VCaP (cell line): ENCODE measurements at regions not wholly inside any gene's neighbourhood (a gene's known extent, or its start where the extent isn't known, plus 50 kb on each side); places are given as distances from the start of the nearest gene placed in this dataset.

Experiments
- H3K27ac ChIP-seq: fragments of 450-650 bp; 2 replicates; pipeline ENCODE4 v1.5.1; 2017
- TF ChIP-seq, protein P1 (sequence below): fragments of 450-650 bp; conservative IDR thresholded peaks from 2 replicates; pipeline ENCODE4 v1.5.1; 2017; ENCODE audit warnings: mild to moderate bottlenecking, moderate library complexity

DNA sequence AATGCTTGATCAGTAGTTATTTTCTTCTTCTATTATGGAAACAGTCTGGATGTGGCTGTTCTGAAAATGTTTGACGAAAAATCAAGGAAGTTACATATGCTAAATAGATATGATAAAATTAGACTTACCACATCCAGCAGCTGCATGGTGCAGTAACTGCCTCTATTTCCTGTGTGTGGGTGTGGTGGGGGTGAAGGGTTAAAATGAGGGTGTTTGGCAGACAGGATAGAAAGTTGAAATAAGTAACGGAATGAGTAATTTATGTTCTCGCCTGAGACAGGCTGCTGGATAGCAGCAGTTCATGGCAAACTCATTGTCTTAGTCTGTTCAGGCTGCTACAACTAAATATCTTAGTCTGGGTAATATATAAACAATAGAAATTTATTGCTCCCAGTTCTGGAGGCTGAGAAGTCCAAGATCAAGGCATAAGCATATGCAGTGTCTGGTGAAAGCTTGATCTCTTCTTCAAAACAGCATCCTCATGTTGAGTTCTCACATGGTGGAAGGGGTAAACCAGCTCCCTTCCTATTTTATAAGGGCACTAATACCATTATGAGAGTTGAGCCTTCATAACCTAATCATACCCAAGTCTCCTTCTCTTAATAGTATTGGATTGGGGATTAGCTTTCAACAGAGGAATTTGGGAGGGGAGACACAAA is 1248.9 kb downstream of the SLITRK5 start:
- no peak overlapping the region for H3K27ac ChIP-seq
- TF ChIP-seq, protein P1, sequence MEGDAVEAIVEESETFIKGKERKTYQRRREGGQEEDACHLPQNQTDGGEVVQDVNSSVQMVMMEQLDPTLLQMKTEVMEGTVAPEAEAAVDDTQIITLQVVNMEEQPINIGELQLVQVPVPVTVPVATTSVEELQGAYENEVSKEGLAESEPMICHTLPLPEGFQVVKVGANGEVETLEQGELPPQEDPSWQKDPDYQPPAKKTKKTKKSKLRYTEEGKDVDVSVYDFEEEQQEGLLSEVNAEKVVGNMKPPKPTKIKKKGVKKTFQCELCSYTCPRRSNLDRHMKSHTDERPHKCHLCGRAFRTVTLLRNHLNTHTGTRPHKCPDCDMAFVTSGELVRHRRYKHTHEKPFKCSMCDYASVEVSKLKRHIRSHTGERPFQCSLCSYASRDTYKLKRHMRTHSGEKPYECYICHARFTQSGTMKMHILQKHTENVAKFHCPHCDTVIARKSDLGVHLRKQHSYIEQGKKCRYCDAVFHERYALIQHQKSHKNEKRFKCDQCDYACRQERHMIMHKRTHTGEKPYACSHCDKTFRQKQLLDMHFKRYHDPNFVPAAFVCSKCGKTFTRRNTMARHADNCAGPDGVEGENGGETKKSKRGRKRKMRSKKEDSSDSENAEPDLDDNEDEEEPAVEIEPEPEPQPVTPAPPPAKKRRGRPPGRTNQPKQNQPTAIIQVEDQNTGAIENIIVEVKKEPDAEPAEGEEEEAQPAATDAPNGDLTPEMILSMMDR: no peak

DNA sequence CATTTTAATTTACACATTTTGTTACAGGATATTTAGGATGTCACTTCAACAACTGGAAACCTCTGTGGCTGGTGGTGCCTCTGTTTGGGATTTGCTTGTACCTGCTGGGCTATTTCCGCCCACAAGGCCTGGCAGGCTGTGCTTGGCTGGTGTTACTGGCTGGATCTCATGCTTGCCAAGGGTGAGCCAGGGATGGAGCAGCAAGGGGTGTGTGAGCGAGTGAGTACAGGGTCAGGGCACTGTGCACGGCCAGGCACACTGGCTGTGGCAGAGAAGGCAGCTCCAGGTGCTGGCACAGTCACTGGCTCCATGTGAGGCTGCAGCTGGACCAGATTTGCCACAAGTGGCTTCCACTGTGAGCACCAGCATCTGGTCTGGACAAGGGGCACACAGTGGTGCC is 1254.8 kb downstream of the SLITRK5 start:
- no peak overlapping the region for H3K27ac ChIP-seq
- TF ChIP-seq, protein P1: no peak

DNA sequence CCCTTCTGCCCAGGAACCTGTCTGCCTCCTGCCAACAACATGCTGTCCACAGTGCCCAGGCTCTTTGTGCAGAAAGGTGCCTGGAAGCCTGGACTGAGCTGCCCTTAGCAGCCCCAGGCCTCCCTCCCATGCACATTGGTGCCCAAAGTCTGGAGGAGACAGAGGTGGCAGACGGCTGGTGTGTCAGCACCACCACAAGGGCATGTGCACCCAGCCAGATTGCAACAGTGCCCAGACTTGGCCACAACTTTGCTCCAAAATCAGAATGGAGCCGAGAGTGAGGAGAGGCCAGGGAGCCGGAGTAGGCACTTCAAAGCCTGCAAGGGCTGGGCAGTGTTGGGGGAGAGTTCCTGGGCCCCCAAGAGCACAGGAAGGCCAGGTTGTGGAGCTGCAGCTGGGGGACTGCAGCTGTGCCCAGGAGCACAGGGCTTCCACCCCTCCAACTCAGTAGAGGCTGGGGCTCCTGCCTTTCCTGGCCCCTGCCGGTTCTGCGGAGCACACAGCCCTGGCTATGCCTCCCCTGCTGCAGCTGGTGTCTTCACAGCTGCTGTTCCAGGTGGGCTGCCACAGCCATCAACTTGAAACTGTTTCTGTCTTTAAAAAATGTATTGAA is 1255.8 kb downstream of the SLITRK5 start:
- H3K27ac ChIP-seq: no peak overlapping the region
- TF ChIP-seq, protein P1: no peak

DNA sequence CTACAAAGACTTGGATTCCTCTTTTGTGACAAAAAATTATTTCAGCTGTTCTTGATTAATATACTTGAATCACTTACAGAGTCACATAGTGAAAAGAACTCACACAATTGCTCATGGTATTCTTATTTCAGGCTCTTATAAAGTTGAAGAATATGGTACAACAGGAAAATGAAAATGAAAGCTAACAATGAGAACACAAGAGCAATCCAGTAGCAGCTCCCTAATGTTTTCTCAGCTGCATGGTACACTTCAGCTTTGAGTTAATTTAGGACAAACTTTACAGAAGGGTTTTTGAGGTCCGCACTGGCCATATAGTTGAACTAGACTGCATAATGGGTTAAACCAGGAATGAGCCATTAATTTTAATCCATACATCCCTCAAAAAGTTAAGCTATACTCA is 1261.8 kb downstream of the SLITRK5 start:
- TF ChIP-seq, protein P1: no peak
- H3K27ac ChIP-seq: no peak overlapping the region

DNA sequence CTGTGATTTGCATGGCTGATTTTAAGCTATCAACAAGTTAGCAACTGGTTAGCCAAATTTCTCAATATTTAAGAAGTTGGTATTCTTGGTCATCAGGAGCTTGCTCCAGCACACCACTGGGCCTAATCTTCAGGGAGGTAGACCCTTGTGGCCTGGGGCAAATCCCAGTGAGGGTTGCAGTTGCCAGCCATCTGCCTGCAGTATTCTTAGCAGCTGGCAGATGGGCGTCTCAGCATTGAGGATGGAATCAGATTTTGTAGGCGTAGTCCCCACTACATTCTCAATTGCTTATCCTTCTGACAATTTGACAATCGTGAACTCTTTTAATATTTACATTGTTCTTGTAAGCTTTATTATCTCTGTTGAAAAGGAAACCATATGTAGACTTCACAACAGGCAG is 1266.2 kb downstream of the SLITRK5 start:
- H3K27ac ChIP-seq: no peak overlapping the region
- TF ChIP-seq, protein P1: no peak

DNA sequence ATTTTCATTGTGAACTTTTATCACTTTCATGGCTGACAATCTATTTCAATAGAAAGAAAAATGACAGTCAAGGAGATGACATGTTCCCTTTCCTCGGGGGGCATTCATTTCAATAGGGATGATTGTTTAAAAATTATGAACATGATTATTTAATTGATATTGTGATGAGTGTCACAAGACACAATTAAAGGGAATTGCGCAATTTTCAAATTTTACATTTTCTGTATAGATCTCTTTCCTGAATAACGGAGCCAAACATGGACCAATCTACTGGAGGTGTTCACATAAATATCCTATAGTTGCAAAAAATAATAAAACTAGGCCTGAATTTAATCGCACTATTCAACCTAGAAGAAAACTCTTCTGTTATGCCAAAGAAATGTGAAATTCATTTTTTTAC is 1274.6 kb downstream of the SLITRK5 start:
- TF ChIP-seq, protein P1: no peak
- H3K27ac ChIP-seq: no peak overlapping the region

DNA sequence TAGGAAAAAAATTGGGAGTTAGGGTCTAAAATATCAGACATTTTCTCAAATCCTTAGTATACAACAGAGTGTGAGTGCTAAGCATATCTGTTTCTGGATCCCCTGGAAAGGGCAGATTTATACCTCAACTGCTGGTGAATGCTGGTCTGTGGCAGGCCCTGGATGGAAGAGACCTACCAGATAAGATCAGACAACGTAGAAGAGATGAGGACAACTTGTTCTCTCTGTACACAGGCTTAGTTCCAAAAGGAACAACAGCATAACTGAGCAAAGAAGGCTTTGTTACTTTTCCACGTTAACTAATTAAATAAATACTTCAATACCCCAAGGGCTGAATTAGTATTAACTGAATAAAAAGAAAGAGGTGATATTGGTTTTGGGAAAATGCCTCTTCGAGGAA is 1277.3 kb downstream of the SLITRK5 start:
- H3K27ac ChIP-seq: peak overlapping the region; percentile 48
- TF ChIP-seq, protein P1: no peak
